ENCODE measurements at regions not wholly inside any gene's neighbourhood (a gene's known extent, or its start where the extent isn't known, plus 50 kb on each side); places are given as distances from the start of the nearest gene placed in this dataset.
A peak's percentile ranks its signal among the peaks of the same experiment; 100 is the strongest.
"Not testable (repeated sequence)": the region's sequence is repeated elsewhere in the genome, so short reads cannot be mapped to it uniquely, and the experiment has no call there.

GRCh38 chr4:123232439-123232838, 164.2 kb upstream of the SPRY1 start:
- DNase-seq = no peak

DNA sequence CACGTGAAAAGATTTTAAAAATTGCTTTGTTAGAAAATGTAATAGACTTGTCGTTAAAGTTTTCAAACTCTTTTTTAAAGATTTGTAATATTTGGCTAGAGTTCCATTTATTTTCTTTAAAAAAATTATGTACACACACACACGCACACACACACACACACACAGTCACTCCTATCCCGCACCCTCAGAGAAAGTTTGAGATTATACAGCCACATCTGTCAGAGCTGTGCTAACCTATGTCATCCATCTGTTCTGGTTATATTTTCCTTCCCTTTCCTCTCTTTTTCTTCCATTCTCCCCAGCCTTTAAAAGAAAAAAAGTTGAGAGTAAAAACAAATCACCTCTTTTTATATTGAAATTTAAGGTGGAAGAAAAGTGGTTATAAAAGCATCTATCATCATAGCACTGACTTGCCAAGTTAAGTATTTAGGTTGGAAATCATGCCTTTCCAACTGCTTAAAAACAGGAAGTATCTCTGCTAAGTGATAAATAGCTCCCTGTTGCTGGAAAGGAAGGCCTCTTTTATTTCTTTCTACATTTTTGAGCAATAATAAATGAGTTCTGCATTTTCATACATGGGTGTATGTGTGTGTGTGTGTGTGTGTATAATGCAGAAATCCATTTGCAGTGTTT, 163.3 kb upstream of the SPRY1 start:
- DNase-seq = no peak

DNA sequence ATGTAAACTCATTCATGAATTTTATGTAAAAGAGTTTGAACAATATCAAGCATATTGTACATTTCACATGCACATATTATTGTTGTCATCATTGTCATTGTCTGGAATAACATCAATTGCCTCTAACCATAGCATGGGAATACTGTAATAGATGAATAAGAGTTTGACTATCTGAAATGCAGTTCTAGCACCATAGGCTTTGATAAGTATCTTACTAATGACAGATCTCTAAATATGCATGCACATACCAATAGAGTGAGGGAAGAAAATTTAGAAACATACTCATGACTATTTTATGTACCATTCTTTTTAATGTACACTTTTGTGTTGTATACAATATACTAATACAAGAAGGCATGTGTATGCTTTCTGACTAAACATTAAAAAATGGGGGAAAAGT, 161.6 kb upstream of the SPRY1 start:
- DNase-seq = no peak

- DNase-seq = no peak
These were observed 161.2 kb upstream of the SPRY1 start for GRCh38 chr4:123235431-123235830.

- DNase-seq = no peak
These were observed 160.0 kb upstream of the SPRY1 start for GRCh38 chr4:123236606-123237005.

DNA sequence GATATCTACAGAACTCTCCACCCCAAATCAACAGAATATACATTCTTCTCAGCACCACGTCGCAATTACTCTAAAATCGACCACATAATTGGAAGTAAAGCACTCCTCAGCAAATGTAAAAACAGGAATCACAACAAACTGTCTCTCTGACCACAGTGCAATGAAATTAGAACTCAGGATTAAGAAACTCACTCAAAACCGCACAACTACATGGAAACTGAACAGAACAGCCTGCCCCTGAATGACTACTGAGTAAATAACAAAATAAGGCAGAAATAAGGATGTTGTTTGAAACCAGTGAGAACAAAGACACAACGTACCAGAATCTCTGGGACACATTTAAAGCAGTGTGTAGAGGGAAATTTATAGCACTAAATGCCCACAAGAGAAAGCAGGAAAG, 156.3 kb upstream of the SPRY1 start:
- DNase-seq = not testable (repeated sequence)

- not testable (repeated sequence) for DNase-seq
These were observed 153.4 kb upstream of the SPRY1 start for GRCh38 chr4:123243220-123243619.

DNA sequence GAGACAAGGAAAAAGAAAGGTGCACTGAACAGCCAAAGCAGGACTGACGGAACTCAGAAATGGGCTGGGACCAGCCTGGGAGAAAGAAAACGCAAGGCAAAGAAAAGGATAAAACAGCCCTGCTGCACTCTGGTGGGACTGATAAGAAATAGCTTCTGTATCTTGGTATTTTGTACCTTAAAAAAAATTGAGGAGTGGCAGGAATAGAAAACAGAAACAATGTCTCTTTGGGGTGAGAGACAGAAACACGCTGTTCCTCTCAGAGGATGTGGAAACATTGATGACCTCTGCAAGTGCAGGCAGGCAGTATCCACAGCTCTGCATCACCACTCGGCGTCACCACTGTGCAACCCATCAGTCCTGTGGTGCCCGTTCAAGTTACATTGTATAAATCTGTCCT, 152.5 kb upstream of the SPRY1 start:
- DNase-seq = no peak

GRCh38 chr4:123246085-123246484, 150.5 kb upstream of the SPRY1 start:
- DNase-seq = no peak

DNA sequence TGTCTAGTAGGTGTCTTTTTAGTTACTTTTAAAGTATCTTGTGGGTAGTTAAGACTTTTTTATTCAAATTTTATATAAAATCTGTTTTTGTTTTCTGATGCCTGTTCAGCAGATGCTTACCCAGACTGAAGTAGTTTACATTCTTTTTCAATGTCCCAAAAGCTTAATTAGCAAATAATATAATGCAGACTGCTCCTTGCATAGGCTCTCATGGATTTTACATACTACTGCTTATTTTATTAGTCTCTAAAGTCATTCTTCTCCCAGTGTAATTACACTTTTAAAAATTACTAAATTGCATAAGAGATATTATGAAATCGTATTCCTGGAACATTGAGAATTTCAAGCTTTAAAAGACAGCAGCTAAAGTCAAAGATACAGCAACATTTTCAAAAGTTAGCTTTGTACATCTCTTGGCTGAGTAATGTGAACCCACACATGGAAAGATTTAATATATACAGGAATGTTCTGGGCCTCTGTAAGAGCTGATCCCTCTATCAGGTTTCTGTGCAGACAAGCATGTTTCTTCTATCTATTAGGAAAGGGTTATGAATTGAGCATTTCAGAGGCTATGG, 148.4 kb upstream of the SPRY1 start:
- no peak for DNase-seq

DNA sequence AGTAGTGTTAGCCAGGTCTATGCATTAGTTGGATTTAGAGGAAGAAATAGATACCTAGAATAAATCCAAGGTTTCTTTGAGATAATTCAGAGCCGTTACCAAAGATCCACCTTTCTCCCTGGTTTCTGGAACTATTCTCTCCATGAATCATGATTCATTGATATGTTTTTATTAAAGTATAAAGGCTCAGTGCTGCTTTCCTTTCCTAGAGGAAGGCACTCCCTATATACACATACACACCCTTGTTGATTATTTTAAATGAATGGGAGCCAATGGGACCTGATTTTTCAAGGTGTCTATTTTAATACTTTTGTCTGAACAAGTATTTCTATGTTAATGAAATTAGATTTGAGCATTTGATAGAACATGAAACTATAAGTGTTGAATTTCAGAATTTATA, 146.8 kb upstream of the SPRY1 start:
- no peak for DNase-seq

DNA sequence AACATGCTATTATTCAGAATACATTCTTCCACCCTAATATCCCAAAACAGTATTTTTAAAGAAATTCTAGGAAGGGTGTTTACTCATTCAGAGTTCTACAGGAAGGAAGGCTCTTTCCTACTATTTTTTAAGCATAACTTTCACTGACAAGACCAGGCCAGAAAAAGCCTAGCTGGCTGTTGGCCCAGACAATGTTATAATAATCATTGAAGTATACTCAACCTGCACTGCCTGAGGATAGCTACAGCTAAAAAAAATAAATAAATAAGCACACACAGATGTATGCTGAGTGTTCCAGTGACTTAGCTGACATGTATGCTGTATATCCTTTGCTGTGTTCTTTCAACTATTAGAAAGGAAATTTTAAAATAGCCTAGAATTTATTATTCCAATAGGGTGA, 145.8 kb upstream of the SPRY1 start:
- peak; percentile 45 for DNase-seq

DNA sequence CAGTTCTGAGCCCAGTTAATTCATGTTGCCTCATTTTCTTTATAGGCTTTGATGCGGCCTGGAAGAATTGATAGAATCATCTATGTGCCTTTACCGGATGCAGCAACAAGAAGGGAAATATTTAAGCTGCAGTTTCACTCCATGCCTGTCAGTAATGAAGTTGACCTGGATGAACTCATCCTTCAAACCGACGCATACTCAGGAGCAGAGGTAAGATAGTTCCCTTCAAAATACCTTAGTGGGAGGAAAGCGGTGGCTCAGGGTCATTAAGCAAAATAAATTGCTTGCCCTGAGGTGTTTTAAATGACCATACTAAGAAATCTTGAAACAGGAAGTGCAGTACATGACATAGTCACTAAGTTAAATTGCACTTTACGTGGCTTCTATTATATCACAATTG, 140.6 kb upstream of the SPRY1 start:
- no peak for DNase-seq

DNA sequence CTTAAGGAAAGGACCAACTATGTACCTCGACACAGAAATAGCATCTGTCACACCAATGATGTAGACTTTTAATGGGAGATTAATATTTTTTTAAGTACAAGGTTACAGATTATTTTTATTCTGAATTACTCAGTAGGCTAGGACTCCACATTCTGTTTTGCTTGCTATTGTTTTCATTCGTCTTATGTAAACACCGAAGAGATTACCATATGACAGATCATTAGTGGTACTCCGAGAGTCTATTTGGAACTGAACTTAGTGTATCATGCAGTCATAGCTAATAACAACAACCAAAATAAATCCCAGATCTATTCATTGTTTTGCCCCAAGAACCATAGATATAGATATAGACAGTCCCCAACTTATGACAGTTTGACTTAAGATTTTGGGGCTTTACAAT, 139.7 kb upstream of the SPRY1 start:
- no peak for DNase-seq

DNA sequence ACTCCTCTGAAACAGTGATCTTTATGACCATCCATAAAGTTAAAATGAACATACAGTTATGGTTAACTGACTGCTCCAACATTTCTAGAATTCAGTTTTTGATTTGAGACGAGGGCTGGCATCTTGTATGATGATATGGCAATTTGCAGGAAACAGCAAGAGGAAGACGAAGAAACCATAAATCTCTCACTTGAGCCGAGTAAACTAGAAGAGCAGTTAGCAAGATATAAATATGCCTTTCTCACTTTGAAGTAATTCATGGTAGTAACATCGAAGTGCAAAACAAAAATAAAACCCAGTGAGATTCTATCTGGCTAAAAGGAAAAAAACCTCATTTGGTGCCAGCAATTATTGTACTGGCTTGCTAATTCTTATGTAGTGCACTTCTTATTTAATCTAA, 139.0 kb upstream of the SPRY1 start:
- peak; percentile 22 for DNase-seq

- peak; percentile 88 for DNase-seq
These were observed 136.6 kb upstream of the SPRY1 start for GRCh38 chr4:123259676-123260646.

GRCh38 chr4:123260653-123261052, 135.9 kb upstream of the SPRY1 start:
- peak; percentile 88 for DNase-seq

DNA sequence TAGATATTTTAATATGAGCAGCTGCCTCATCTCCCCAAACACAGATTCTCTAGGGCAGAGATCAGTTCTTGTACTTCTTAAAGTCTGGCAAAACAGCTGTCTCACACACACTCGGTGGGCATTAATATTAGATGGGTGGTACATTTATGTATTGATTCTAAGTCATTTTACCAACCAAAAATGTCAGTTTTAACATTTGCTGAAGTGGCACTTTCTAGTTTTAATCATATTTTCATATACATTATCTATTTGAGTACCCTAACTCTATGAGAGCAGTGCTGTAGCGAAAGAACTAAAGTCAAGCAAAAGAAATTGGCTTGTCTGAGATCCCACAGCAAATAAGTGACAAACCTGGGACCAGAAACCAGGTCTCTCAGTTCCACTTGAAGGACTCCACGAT, 134.5 kb upstream of the SPRY1 start:
- DNase-seq = no peak

DNA sequence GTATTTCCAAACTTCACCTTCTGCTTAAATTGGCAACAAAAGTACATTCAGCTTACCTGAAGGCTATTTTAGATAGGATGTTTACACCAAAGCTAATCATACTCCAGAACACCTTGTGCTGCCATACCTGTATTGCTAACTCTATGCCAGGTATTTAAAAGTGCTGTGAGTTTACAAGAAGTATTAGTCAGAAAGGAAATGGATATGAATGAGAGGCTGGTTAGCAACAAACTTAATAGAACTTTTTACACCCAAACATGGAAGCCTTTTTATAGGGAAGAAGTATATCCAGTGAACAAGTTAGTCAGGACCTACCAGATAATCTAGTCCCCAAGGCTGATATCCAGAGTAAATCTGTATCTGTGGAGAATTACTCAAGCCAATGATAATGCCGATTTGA, 131.2 kb upstream of the SPRY1 start:
- DNase-seq = no peak

- no peak for DNase-seq
These were observed 130.4 kb upstream of the SPRY1 start for GRCh38 chr4:123266221-123266620.

- DNase-seq = no peak
These were observed 117.8 kb upstream of the SPRY1 start for GRCh38 chr4:123278755-123279154.

DNA sequence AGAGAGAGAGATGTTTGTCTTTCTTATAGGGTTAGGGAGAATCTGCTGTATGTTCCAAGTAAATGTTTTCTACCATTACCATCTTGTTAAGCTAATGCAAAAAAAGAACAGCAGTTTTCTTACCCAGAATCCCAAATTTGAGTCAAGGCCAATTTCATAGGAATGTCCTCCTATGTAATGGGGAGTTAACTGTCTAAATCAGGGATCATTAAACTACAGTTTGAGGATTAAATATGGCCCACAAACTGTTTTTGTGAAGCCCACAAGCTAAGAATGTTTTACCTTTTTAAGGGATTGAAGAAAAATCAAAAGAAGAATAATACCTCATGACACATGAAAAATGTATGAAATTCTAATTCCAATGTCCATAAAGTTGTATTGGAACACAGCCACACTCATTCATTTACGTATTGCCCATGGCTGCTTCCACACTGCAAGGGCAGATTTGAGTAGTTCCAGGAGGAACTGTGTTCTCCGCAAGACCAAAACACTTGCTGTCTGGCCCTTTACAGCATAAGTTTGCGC, 113.2 kb upstream of the SPRY1 start:
- DNase-seq = no peak

DNA sequence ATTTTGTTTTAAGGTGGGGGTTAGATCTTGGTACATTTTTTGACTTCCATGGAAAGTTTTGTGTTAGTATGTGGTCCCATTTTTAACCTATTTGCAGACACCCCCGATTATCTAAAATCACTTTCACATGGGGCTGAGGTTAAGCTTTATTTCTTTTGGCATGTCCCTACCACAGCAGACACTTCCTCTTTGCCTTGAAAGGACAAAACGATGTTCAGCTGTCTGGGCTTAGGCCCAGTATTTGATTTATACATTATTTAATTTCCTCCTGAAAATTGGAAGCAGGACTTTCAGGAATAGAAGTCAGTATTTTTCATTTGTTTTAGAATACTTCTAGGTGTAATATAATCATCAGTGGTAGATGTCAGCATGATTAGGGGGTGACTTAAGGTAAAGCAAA, 112.4 kb upstream of the SPRY1 start:
- no peak for DNase-seq

All from DMS79 treated with DMSO at 0.1 percent for 48 hours (cell line).